ENCODE measurements at regions not wholly inside any gene's neighbourhood (a gene's known extent, or its start where the extent isn't known, plus 50 kb on each side); places are given as distances from the start of the nearest gene placed in this dataset.
A peak's percentile ranks its signal among the peaks of the same experiment; 100 is the strongest.

GRCh38 chrX:30504309-30504708 is 73.3 kb downstream of the TASL start:
- no peak overlapping the region for H3K27ac ChIP-seq
- peak; percentile 37 for TF ChIP-seq CTCF (IDR thresholded peaks at IDR 0.05)
- no peak for TF ChIP-seq ZFX (IDR thresholded peaks at IDR 0.05; ENCODE audit: borderline replicate concordance)

GRCh38 chrX:30495468-30495867 is 82.1 kb downstream of the TASL start:
- H3K27ac ChIP-seq, result no peak overlapping the region
- no peak for TF ChIP-seq CTCF (IDR thresholded peaks at IDR 0.05)
- no peak for TF ChIP-seq ZFX (IDR thresholded peaks at IDR 0.05; ENCODE audit: borderline replicate concordance)

- H3K27ac ChIP-seq, result no peak overlapping the region
- TF ChIP-seq ZFX (IDR thresholded peaks at IDR 0.05; ENCODE audit: borderline replicate concordance) (no peak), CTCF (IDR thresholded peaks at IDR 0.05) (no peak; the same call in 1 of the 2 replicates)
These were observed 84.2 kb downstream of the TASL start for GRCh38 chrX:30493348-30493747.

- no peak overlapping the region for H3K27ac ChIP-seq
- TF ChIP-seq CTCF (IDR thresholded peaks at IDR 0.05) (0 out of 2 replicates have a peak, but pooled peaks have one; percentile 16), ZFX (IDR thresholded peaks at IDR 0.05; ENCODE audit: borderline replicate concordance) (no peak)
These were observed 88.2 kb downstream of the TASL start for GRCh38 chrX:30489323-30489722.

GRCh38 chrX:30488092-30488491 is 89.5 kb downstream of the TASL start:
- no peak overlapping the region for H3K27ac ChIP-seq
- TF ChIP-seq CTCF (IDR thresholded peaks at IDR 0.05) (peak; percentile 35), ZFX (IDR thresholded peaks at IDR 0.05; ENCODE audit: borderline replicate concordance) (no peak)

GRCh38 chrX:30483996-30484395 is 93.6 kb downstream of the TASL start:
- no peak overlapping the region for H3K27ac ChIP-seq
- TF ChIP-seq CTCF (IDR thresholded peaks at IDR 0.05), result no peak
- no peak for TF ChIP-seq ZFX (IDR thresholded peaks at IDR 0.05; ENCODE audit: borderline replicate concordance)

- TF ChIP-seq ZFX (IDR thresholded peaks at IDR 0.05; ENCODE audit: borderline replicate concordance) (no peak), CTCF (IDR thresholded peaks at IDR 0.05) (no peak)
- no peak overlapping the region for H3K27ac ChIP-seq
These were observed 109.1 kb downstream of the TASL start for GRCh38 chrX:30468471-30468870.
